ENCODE measurements at regions not wholly inside any gene's neighbourhood (a gene's known extent, or its start where the extent isn't known, plus 50 kb on each side); places are given as distances from the start of the nearest gene placed in this dataset.

DNA sequence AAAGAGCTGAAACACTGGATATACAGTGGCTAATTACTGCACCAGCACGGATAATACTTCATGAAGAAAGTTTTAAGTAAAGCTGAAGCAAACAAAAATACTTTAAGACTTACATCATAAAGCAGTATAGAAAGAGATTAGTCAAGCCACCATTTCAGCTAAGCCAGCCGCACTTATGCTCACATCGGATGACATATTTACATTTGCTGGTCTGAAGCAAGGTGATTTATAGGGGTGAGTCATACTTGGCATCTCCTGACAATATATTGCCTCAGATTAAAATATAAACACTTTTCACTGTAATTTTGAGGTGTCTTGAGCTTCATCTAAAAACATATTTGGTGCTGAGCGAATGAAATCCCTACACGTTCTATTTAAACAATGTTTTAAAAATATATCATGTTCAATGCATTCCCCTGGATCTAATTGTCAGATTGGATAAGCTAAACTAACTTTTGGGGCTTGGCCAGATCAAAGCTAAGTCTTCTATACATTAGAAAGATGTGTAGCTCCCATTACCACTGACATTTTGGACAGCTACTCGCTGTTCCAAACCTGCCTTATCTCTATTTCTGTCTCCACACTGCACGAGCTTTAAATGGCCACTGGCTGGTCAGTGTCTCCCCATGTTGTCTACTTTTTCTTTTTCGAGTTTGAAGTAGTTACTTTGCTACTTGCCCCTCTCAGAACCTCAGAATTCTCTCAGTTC lies 103.2 kb downstream of the VCX2 start:
- TF ChIP-seq POLR2AphosphoS5 (IDR thresholded peaks at IDR 0.05) (no peak), POLR2A (IDR thresholded peaks at IDR 0.05) (no peak)

All from breast epithelium (tissue), 3 donors.